ENCODE measurements at regions not wholly inside any gene's neighbourhood (a gene's known extent, or its start where the extent isn't known, plus 50 kb on each side); places are given as distances from the start of the nearest gene placed in this dataset.

DNA sequence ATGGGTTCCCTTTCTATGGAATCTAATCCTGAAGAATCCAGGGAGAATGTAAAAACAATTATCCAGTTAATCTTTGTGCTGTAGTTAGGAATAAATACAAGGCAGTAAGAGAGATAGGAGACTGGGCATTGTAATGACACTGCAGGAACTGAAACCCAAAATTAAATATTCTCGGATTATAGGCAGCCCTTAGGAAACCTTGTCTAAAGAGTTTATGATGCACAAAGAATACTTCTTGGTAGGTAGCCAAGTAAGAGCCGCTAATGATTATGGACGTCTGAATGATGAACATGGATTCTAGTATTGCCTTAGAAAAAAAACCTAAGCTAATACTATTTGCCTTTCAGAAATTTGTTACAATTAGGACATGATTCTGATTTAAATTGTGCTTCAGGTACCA, 165.4 kb upstream of the LRIG3 start:
- Mint-ChIP-seq H3K27ac (no peak overlapping the region), H3K4me1 (no peaks in the 10 kb centered on the region), H3K27me3 (no peaks in the 10 kb centered on the region), H3K4me3 (no peak overlapping the region), H3K9me3 (no peaks in the 10 kb centered on the region)
- no peak for DNase-seq
- no peak for ATAC-seq

DNA sequence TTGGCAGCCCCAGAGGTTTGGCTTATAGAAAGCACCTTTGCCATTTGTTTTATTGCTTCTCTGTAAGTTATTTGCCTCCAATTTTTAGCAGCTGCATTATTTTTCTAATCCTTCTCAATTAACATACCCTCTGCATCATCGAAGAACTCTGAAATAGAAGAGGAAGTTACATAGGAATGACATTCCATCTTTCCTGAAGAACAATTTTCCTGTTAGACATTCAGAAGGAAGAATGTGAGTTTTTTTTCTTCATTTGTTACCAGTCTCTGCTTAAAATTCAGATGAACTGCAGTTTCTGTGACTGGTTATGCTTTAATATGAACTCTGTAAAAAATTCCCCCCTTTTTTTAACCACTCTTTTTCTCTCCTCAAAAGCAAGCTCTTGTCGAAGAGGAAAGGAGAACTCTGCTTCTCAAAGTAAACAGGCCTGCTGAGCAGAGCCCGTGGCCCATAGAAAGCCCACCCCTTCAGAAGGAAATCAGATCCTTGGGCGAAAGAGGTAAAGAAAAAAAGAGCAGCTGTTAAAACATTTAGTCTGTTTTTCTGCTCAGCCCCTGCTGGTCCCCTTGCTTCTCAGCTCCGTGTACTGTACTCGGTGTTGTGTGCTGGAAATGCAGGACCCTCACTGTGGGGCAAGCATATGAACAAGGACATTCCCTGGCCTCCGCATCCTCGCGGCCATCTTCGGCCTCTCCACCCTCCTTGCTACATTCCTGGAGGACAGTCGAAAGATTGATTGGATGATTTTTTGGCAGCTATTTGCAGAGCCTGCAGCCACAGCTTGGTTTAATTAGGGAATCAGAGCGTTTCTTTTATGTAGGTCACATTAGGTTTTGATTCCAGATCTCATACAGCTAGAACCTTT, 164.4 kb upstream of the LRIG3 start:
- Mint-ChIP-seq H3K9me3 (no peaks in the 10 kb centered on the region), H3K4me3 (no peak overlapping the region), H3K27me3 (no peaks in the 10 kb centered on the region), H3K27ac (no peak overlapping the region), H3K4me1 (no peaks in the 10 kb centered on the region)
- DNase-seq = no peak
- ATAC-seq = no peak

DNA sequence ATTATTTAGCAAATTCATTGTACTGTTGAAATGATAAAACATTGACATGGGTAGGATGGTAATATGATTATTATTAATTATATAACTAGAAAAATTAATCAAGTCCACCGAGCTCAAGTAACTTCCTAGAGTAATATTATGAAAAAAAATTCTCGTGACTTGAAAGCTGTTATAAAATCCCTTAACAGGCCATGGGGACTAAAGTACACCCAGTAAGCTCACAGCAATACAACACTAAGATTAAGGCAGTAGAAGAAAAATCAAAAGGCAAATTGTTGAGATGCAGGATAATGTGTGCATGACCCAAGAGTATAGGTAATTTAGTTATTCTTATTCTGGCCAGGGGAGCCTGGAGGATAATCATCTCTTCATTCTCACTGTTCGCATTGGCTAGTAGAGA, 162.6 kb upstream of the LRIG3 start:
- H3K9me3 Mint-ChIP-seq = no peaks in the 10 kb centered on the region
- no peaks in the 10 kb centered on the region for H3K4me1 Mint-ChIP-seq
- no peak for DNase-seq
- no peak overlapping the region for H3K4me3 Mint-ChIP-seq
- H3K27me3 Mint-ChIP-seq = no peaks in the 10 kb centered on the region
- ATAC-seq = no peak
- H3K27ac Mint-ChIP-seq = no peak overlapping the region

DNA sequence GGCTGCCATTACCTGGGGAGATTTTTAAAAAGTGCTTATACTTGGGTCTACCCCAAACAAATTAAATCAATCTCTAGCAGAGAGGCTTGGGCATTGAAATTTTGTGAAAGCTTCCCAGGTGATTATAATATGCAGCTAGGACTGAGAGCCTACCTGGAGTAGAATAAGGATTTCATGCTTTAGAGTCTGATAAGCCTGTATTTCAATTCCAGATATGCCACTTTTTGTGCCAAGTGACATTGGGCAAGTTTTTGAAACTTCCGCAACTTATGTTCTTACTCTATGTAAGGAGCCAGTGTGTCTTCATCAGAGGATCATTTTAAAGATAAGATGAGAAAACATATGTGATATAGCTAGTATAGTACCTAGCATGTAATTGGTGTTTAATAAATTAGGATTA, 159.8 kb upstream of the LRIG3 start:
- Mint-ChIP-seq H3K4me3 (no peak overlapping the region), H3K27me3 (no peaks in the 10 kb centered on the region), H3K9me3 (no peaks in the 10 kb centered on the region), H3K27ac (no peak overlapping the region), H3K4me1 (no peaks in the 10 kb centered on the region)
- DNase-seq = no peak
- no peak for ATAC-seq

- Mint-ChIP-seq H3K27me3 (no peaks in the 10 kb centered on the region), H3K4me3 (no peak overlapping the region), H3K27ac (no peak overlapping the region), H3K4me1 (no peaks in the 10 kb centered on the region), H3K9me3 (peaks cover 0 to 1% of the 10 kb centered on the region in 2 donors)
- ATAC-seq (no peak), DNase-seq (no peak)
These were observed 159.2 kb upstream of the LRIG3 start for GRCh38 chr12:59079472-59079871.

DNA sequence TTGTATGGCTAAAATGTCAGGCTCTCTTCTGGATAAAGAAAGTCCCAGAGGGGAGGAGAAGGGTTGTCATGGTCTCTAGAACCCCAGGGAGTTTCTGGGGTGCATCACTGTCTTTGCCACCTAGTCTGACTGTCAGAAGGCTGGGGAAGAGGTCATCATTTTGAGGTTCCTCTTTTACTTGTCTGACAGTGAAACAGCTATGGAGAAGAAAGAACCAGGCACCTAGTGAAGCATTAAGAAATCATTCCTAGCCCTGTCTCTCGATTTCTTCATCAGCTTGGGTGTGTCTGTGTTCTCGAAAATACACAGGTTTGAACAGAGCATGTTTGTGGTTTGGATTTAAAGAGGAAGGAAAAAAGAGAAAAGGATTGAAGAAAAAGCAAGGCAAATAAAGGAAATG, 158.7 kb upstream of the LRIG3 start:
- H3K27me3 Mint-ChIP-seq = no peaks in the 10 kb centered on the region
- no peak for DNase-seq

GRCh38 chr12:59077575-59078426, 157.5 kb upstream of the LRIG3 start:
- peaks cover 0 to 4% of the 10 kb centered on the region in 2 donors for H3K9me3 Mint-ChIP-seq
- no peaks in the 10 kb centered on the region for H3K27me3 Mint-ChIP-seq
- ATAC-seq (no peak), DNase-seq (no peak)
- no peak overlapping the region for H3K27ac Mint-ChIP-seq
- no peaks in the 10 kb centered on the region for H3K4me1 Mint-ChIP-seq
- H3K4me3 Mint-ChIP-seq = no peak overlapping the region

More for the DNA sequence above, 158.7 kb upstream of the LRIG3 start:
- Mint-ChIP-seq H3K9me3 (peaks cover 0 to 4% of the 10 kb centered on the region in 2 donors), H3K4me3 (no peak overlapping the region), H3K4me1 (no peaks in the 10 kb centered on the region), H3K27ac (no peak overlapping the region)
- ATAC-seq = no peak

DNA sequence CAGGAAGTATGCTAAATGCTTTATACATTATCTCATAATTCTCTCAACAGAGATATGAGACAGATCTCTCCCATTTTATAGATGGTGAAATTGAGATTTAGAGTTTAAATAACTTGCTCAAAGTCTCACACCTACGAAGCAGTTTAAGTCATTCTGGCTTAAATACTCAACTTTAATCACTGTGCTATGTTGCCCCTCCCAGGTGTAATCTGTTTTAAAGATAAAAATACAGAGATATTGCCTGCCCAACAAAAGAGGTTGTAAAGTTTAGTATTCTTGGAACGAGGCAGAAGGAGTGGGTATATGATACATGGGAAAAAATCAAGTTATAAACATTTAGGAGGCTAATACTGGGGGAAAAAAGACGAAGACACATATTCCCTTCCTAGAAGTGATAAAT, 156.8 kb upstream of the LRIG3 start:
- no peaks in the 10 kb centered on the region for H3K4me1 Mint-ChIP-seq
- peaks cover 0 to 4% of the 10 kb centered on the region in 2 donors for H3K9me3 Mint-ChIP-seq
- H3K27me3 Mint-ChIP-seq = no peaks in the 10 kb centered on the region
- no peak overlapping the region for H3K27ac Mint-ChIP-seq
- no peak overlapping the region for H3K4me3 Mint-ChIP-seq
- ATAC-seq (no peak), DNase-seq (no peak)

- ATAC-seq = no peak
- H3K4me3 Mint-ChIP-seq = no peak overlapping the region
These were observed 156.3 kb upstream of the LRIG3 start for GRCh38 chr12:59076622-59077021.

DNA sequence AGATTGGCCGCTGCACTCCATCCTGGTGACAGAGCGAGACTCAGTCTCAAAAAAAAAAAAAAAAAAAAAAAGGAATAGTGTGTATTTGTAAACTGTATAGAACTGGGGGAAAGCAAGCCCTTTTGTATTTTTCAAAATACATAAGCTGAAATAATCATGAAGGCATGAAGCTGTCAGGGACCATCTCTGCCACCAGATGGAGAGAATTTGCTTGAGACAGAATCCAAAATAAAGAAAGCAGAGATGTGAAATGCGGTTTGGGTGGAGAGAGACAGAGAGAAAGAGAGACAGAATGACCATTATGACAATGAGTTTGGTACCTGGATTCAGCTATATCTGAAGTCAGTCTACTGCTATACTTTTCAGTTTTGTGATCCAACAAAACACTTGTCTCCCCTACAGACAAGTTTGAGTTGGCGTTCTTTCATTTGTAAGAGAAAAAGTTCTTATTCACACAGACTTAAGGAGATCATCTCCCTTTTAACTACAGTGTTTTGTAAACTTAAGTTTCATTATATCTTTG, 155.7 kb upstream of the LRIG3 start:
- Mint-ChIP-seq H3K4me3 (no peak overlapping the region), H3K9me3 (peaks cover 0 to 4% of the 10 kb centered on the region in 2 donors), H3K27me3 (no peaks in the 10 kb centered on the region), H3K27ac (no peak overlapping the region), H3K4me1 (no peaks in the 10 kb centered on the region)
- DNase-seq = no peak
- no peak for ATAC-seq

More at GRCh38 chr12:59076622-59077021, 156.3 kb upstream of the LRIG3 start:
- DNase-seq = no peak
- Mint-ChIP-seq H3K4me1 (no peaks in the 10 kb centered on the region), H3K27me3 (no peaks in the 10 kb centered on the region), H3K9me3 (peaks cover 0 to 4% of the 10 kb centered on the region in 2 donors), H3K27ac (no peak overlapping the region)

GRCh38 chr12:59075141-59075540, 154.8 kb upstream of the LRIG3 start:
- H3K4me3 Mint-ChIP-seq = no peak overlapping the region
- no peaks in the 10 kb centered on the region for H3K4me1 Mint-ChIP-seq
- peaks cover 0 to 4% of the 10 kb centered on the region in 2 donors for H3K9me3 Mint-ChIP-seq
- no peak for DNase-seq
- no peak overlapping the region for H3K27ac Mint-ChIP-seq
- no peaks in the 10 kb centered on the region for H3K27me3 Mint-ChIP-seq
- no peak for ATAC-seq

- H3K4me3 Mint-ChIP-seq = no peak overlapping the region
- ATAC-seq = no peak
- H3K27ac Mint-ChIP-seq = no peak overlapping the region
- no peaks in the 10 kb centered on the region for H3K4me1 Mint-ChIP-seq
- no peak for DNase-seq
- H3K27me3 Mint-ChIP-seq = no peaks in the 10 kb centered on the region
- H3K9me3 Mint-ChIP-seq = peaks cover 0 to 4% of the 10 kb centered on the region in 2 donors
These were observed 150.1 kb upstream of the LRIG3 start for GRCh38 chr12:59070322-59070933.

DNA sequence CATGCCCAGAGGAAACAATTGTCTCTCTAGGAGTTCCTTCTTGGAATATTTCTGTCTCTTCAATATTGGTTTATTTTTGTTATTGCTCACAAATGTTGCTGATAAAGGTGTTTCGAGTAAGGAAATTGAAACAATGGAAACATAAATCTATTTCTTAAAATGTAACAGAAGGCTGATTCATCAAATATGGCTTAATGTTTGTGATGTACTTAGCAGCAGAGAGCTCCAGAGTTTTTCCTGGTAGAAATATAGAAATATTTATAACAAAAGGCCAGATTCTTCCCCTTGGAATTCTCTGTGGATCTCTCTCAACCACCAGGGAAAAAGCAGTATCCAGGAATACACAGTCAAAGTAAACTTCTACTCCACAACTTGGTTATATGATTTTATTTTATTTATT, 149.2 kb upstream of the LRIG3 start:
- Mint-ChIP-seq H3K9me3 (peaks cover 0 to 3% of the 10 kb centered on the region in 2 donors), H3K27ac (no peak overlapping the region), H3K27me3 (no peaks in the 10 kb centered on the region), H3K4me1 (no peaks in the 10 kb centered on the region), H3K4me3 (no peak overlapping the region)
- no peak for ATAC-seq
- DNase-seq = no peak

- no peak for ATAC-seq
- Mint-ChIP-seq H3K27me3 (no peaks in the 10 kb centered on the region), H3K27ac (no peak overlapping the region), H3K9me3 (no peaks in the 10 kb centered on the region), H3K4me3 (no peak overlapping the region), H3K4me1 (no peaks in the 10 kb centered on the region)
- no peak for DNase-seq
These were observed 148.1 kb upstream of the LRIG3 start for GRCh38 chr12:59068436-59068835.

DNA sequence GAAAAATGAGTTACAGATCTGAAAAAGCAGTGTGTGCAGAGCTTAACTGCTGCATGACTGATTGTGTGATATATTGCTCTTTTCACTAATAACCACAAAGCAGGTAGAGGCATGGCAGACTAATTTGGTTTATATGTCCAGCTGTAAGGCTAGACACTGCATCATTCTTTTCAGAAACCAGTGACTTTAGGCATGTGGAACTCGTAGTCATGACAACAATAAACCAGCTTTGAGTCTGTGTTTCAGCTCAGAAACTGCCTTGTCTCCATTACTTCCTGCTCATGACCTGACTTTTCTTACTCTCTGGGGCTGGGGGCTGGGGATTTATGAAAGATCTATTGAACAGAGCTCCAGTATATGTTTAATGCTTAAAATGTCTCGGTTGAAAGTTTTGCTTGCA, 146.8 kb upstream of the LRIG3 start:
- Mint-ChIP-seq H3K4me1 (no peaks in the 10 kb centered on the region), H3K4me3 (no peak overlapping the region), H3K9me3 (no peaks in the 10 kb centered on the region), H3K27ac (no peak overlapping the region), H3K27me3 (no peaks in the 10 kb centered on the region)
- DNase-seq = no peak
- ATAC-seq = no peak

DNA sequence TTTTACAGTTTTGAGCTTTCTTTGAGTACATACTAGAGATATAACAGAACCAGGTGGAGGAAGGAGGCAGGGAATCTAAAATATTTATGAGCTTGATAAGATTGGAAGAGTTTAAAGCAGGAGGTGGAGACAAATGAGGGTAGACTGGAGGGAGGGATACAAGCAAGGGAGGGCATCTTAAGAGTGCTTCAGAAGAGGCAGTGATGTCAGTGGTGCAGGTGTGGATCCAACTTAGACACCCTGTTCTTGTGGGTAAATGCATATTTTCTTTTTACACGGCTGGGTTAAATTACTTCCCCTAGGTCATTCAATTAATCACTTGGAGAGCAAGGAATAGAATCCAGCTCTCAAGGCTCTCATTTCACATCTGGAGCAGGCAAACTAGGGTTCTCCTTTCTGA, 146.1 kb upstream of the LRIG3 start:
- H3K27ac Mint-ChIP-seq = no peak overlapping the region
- H3K27me3 Mint-ChIP-seq = no peaks in the 10 kb centered on the region
- no peaks in the 10 kb centered on the region for H3K4me1 Mint-ChIP-seq
- no peak overlapping the region for H3K4me3 Mint-ChIP-seq
- ATAC-seq = no peak
- H3K9me3 Mint-ChIP-seq = no peaks in the 10 kb centered on the region
- no peak for DNase-seq
